Kidney (tissue), 13 donors: ENCODE measurements at regions not wholly inside any gene's neighbourhood (a gene's known extent, or its start where the extent isn't known, plus 50 kb on each side); places are given as distances from the start of the nearest gene placed in this dataset.
"Not testable (repeated sequence)": the region's sequence is repeated elsewhere in the genome, so short reads cannot be mapped to it uniquely, and the experiment has no call there.

Experiments used
- DNase-seq, 5 donors: peaks; one replicate each; pipeline ENCODE4 v3.0.0-alpha.2; 2013 to 2020
- FAIRE-seq: peaks from 2 replicates; lab custom pipeline; 2012; peaks lifted over from hg19 to GRCh38; lab: Jason Lieb, UNC
- H3K27ac ChIP-seq, 2 donors: one replicate each; pipeline ENCODE4 v1.7.0; 2013; ENCODE audit warnings: low read depth in 2 of 2, low read length in 2 of 2, inconsistent platforms in 1 of 2
- H3K27me3 ChIP-seq: one replicate; pipeline ENCODE4 v1.7.1; 2013; ENCODE audit warnings: low read length, inconsistent platforms; ENCODE audit not compliant: control insufficient read depth, insufficient read depth
- H3K36me3 ChIP-seq, 3 donors: one replicate each; pipeline versions ENCODE4 v1.7.0 to v1.7.1; 2013; ENCODE audit warnings: low read length in 3 of 3, control low read depth in 1 of 3, inconsistent platforms in 1 of 3; ENCODE audit not compliant: insufficient read depth in 3 of 3, control insufficient read depth in 2 of 3
- H3K4me1 ChIP-seq, 3 donors: one replicate each; pipeline versions ENCODE4 v1.7.0 to v1.7.1; 2013; ENCODE audit warnings: low read length in 3 of 3, inconsistent platforms in 1 of 3, low read depth in 1 of 3; ENCODE audit not compliant: control insufficient read depth in 2 of 3, insufficient read depth in 2 of 3
- H3K4me3 ChIP-seq, 3 donors: one replicate each; pipeline versions ENCODE4 v1.7.0 to v1.8.1; 2013; ENCODE audit warnings: low read length in 3 of 3, control low read depth in 1 of 3, inconsistent platforms in 1 of 3
- H3K9ac ChIP-seq, 3 donors: one replicate each; pipeline versions ENCODE4 v1.7.0 to v1.7.1; 2013; ENCODE audit warnings: low read length in 3 of 3, control low read depth in 1 of 3, inconsistent platforms in 1 of 3
- H3K9me3 ChIP-seq, 3 donors: one replicate each; pipeline versions ENCODE4 v1.7.0 to v1.7.1; 2013; ENCODE audit warnings: low read length in 3 of 3, control low read depth in 1 of 3, inconsistent platforms in 1 of 3; ENCODE audit not compliant: control insufficient read depth in 2 of 3, insufficient read depth in 1 of 3
- CTCF ChIP-seq: IDR thresholded peaks from 3 replicates; pipeline ENCODE4 v1.5.1; 2012; ENCODE audit warnings: mild to moderate bottlenecking, moderate library complexity, borderline replicate concordance; ENCODE audit not compliant: insufficient read depth; ENCODE audit errors: extremely low read depth
- intact Hi-C: fragments of 100-400 bp; cut with DNase I; formaldehyde crosslinking; loops from one replicate; pipeline ENCODE4 v1.11.1; 2022
- donor health status: control.
- donor health status: control.
- donor health status: control.
- donor health status: control.
- donor health status: control.
- donor health status: DM: yes; HTN: yes; CAD: no.
- donor health status: Normal renal cell carcinoma (clear cell type).

DNA sequence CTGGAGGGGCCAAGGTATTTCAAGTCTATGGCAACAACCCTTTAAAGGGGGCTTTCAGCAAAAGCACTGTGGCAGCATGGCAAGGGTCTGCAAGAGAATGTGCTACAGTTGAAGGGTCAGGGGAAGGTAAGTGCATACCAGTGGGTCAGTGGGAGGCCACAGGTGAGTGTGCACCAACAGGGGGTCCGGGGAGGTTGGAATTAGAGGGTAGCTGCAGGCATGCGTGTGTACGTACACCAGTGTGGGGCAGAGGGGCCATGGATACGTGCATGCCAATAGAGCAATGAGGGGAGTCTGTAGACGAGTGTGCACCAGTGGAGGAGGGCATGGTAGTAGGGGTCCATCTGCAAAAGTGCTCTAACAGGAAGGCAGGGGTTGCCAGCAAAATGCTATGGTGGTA is 448.9 kb downstream of the NAV3 start:
- H3K27me3 ChIP-seq: no peaks in the 10 kb centered on the region
- no peak for DNase-seq
- peaks cover 0 to 11% (median 0%) of the 10 kb centered on the region in 3 donors for H3K9me3 ChIP-seq
- FAIRE-seq: no peak
- no peaks in the 10 kb centered on the region for H3K36me3 ChIP-seq
- peak overlapping the region in 1 of 3 donors; percentile 26 for H3K4me3 ChIP-seq
- H3K4me1 ChIP-seq: peaks cover 0 to 2% (median 0%) of the 10 kb centered on the region in 3 donors
- no peak for TF ChIP-seq CTCF
- intact Hi-C loops: no loop called here
- no peak overlapping the region for H3K27ac ChIP-seq
- H3K9ac ChIP-seq: no peak overlapping the region

- H3K4me1 ChIP-seq, H3K4me3 ChIP-seq, H3K27me3 ChIP-seq, H3K36me3 ChIP-seq, H3K27ac ChIP-seq, H3K9ac ChIP-seq, DNase-seq, intact Hi-C loops: not testable (repeated sequence)
- peak; percentile 45 for FAIRE-seq
- peaks cover 0 to 11% (median 0%) of the 10 kb centered on the region in 3 donors for H3K9me3 ChIP-seq
Measured at GRCh38 chr12:78281102-78281501, 450.4 kb downstream of the NAV3 start.

DNA sequence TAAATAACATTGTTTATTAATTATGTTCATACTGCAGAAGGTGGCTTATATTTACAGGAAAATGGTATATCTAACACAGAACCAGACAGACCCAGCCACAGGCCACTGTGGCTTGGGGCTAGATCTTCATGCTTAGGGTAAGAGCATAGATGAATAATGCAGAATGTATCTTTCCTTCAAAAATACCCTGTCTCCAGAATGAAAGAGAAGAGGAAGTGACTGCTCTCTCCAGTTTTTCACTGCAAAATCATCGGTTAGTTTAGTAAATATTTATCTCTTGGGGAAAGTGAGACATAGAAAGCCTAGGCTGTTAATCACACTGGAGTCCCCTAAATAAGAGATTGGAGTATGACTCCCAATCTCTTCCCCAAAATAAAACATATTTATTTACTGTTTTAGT is 453.7 kb downstream of the NAV3 start:
- no peak overlapping the region for H3K9ac ChIP-seq
- no peak overlapping the region for H3K4me3 ChIP-seq
- peaks cover 0 to 2% (median 0%) of the 10 kb centered on the region in 3 donors for H3K4me1 ChIP-seq
- TF ChIP-seq CTCF: no peak
- no peaks in the 10 kb centered on the region for H3K9me3 ChIP-seq
- DNase-seq: no peak
- H3K36me3 ChIP-seq: no peaks in the 10 kb centered on the region
- intact Hi-C loops: no loop called here
- no peak for FAIRE-seq
- no peak overlapping the region for H3K27ac ChIP-seq
- H3K27me3 ChIP-seq: no peaks in the 10 kb centered on the region

GRCh38 chr12:78290606-78291345 is 460.1 kb downstream of the NAV3 start:
- FAIRE-seq: no peak
- H3K27ac ChIP-seq: no peak overlapping the region
- H3K4me3 ChIP-seq: no peak overlapping the region
- H3K9ac ChIP-seq: no peak overlapping the region
- H3K4me1 ChIP-seq: peaks cover 0 to 2% (median 0%) of the 10 kb centered on the region in 3 donors
- no peaks in the 10 kb centered on the region for H3K27me3 ChIP-seq
- no peak for TF ChIP-seq CTCF
- H3K36me3 ChIP-seq: no peaks in the 10 kb centered on the region
- no peaks in the 10 kb centered on the region for H3K9me3 ChIP-seq
- intact Hi-C loops: no loop called here
- DNase-seq: peak in 4 of 5 donors; percentile 59 to 81 (median 70)
